HG03432 (cell line): ENCODE measurements at regions not wholly inside any gene's neighbourhood (a gene's known extent, or its start where the extent isn't known, plus 50 kb on each side); places are given as distances from the start of the nearest gene placed in this dataset.
"Not testable (repeated sequence)": the region's sequence is repeated elsewhere in the genome, so short reads cannot be mapped to it uniquely, and the experiment has no call there.

Experiments
- ATAC-seq: cut with Tn5 transposase; IDR thresholded peaks from one replicate; pipeline ENCODE4 v1.9.1; 2021; ENCODE audit warnings: mild to moderate bottlenecking, moderate library complexity; ENCODE audit not compliant: unreplicated experiment

DNA sequence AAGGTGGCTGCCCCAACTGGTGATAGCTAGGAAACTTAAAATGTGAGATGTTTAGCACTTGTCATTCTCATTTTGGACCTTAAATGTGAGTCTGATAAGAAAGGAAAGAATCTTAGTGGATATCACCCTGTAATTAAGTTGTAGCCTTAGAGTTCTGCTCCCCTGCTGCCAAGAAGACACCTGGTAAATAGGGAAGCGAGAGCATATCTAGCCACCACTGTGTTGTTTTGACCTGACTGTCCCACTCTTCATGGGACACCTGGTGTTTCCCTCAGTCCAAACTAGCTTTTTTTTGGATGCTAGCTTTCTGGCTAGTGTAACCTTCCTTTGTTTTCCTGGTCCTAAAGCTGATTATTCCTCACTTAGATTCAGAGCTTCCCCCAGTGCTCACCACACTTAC, 357.6 kb downstream of the RAD51AP2 start:
- ATAC-seq = peak; percentile 98

DNA sequence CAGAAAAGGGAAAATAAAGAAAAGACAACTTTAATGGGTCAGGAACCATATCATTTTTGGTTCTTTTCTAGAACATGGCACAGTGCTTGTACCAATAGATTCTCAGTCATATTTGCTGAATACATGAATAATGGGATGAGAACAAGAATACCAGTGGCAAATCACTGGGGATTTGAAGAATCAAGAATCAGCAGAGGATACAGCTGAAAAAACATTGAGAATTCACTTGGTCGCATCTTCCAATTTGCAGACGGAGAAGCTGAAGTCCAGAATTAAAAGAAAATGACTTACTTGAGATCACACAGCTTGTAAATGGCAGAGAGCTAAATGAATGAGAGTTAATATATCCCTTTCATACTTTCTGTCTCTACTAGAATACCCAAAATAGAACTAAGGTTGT, 362.2 kb downstream of the RAD51AP2 start:
- no peak for ATAC-seq

DNA sequence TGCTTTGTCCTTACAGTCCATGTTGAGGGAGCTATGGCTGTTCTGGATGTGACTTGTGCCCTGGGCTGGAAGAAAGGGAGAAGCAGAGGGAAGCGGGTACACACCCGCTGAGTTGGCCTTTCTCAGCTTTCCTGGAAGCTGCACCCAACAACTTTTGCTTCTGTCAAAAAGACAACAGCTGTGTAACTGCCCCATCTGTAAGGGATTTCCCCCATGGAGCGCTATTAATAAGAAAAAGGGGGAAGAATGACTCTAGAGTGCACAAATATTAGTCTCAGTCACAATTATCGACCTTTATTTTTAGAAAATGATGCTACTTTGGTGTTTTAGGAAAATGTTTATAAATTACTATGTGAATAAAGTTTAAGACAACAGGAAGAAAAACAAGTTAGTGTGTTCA, 368.3 kb downstream of the RAD51AP2 start:
- ATAC-seq = no peak

DNA sequence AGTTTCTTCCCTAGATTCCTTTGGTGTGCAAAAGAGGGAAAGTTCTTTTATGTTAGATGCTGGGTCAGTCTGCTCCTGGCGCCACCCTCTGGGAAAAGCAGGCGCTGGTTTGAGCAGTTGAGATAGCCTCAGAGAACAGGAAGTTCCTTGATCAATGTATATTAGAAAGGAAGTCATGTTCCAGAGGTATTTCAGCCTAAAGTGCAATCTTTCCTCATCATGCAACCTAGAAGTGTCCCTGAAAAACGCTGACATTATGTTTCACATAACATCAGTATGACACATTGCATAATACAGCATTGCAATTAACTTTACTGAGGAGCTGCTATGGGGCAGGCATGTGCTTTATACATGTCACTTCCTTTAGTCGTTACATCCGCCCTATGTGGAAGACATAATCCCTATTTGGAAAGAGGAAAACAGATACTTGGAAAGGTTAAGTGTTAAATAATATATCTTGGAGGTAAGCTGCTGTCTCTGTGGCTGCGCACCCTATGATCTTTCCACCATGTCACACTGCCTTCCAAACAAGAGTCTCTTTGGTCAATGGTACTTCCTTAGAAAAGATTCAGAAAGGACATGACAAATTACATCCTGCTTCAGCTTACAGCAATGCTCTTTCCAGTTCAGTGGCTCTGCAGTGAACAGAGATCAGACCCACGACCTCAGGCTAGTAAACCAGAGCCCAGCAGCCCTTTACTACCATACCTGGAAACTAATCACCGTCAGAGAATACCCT, 369.7 kb downstream of the RAD51AP2 start:
- peak; percentile 52 for ATAC-seq

DNA sequence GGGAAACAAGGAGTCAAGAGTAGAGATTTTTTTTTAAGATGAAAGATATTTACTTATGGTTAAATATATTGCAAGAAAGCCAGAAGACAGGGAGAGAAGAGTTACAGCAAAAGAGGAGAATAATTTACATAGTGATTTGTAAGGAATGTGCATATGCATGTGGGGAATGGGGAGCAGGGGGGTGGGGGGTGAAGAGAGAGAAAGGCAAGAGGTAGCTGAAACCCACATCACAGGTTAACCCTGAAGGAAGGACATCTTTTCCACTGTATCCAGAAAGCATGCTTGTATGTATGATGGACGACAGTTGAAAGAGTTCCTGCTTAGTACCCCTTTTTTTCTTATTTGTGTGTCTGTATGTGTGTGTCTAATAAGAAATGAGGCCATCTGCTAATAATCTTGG, 371.9 kb downstream of the RAD51AP2 start:
- ATAC-seq = no peak

DNA sequence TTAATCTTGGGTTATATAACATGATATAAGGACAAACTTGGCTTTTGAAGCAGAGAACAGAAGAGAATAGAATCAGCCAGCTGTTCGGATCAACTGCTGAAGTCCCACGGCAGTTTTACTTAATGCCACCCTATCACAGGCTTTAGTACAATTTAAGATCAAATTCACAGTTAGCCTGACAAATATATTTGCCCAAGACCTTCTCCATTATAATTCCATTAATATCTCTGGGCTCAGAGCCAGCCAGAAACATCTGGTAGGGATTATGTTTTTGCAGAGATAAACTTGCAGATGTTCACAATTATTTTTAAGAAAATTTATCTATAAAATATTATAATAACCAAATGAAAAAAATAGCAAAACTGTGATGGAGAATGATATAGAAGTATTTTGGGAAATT, 381.4 kb downstream of the RAD51AP2 start:
- no peak for ATAC-seq

DNA sequence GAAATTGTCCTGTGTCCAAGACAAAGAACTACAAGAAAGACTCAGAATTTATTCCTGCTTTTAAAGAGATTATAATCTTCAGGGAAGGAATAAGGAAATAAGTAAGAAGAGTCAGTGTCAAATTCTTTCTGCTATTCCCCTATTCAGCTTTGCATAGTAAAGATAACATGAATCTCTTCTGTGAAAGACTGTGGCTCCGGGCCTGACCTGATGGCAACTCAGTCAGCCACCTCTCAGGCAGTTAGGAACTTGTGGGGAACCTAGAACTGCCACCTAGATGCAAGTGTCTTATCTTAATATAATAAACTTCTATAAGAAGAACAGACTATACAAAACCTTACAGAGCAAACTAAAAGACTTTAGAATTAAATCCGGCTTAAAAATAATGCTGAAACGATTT, 382.0 kb downstream of the RAD51AP2 start:
- no peak for ATAC-seq

DNA sequence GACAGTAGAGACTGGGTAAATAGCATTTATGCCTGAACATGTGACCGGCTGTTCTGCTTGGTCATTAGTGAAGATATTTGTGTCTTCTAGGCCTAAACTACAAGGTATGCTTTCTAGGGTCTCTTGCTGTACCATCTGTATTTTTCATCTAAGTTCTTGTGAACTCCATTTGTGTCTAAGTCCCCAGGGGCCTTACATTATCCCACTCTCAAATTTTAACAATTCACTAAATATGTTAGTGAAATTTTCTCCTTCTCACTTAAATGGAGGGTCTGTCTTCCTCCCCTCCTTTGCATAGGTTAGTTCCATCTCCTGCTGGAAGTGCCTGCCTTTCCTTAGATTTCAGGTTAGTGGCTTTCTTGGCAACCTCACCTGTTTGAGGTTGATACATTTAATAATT, 382.6 kb downstream of the RAD51AP2 start:
- ATAC-seq = no peak

DNA sequence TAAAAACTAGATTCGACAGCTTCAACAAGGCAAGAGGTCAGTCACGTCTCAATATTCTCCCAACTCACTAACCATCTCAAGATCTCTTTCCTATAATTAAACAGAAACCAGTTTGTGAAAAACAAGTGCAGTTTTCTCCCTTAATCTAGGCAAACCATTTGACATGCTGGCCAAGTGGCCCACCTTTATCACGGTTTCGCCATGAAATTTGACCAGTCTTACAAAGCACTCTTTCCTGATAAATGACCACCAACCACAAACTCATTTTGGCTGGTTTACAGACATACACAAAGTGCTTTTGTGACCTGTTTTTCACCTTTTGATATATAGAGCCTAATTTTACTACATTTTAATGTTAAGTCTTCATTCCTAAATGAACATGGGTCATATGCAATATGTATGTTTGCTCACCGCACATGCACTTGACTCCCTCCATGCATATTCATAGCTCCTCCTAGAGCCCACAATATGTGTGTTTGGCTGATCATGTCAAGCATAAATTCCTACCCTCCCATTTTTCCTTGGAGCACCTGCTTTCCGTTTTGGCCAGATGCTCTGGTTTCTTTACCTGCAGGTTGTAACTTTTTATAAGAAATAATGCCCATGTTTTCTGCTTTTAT, 385.1 kb downstream of the RAD51AP2 start:
- ATAC-seq = no peak

DNA sequence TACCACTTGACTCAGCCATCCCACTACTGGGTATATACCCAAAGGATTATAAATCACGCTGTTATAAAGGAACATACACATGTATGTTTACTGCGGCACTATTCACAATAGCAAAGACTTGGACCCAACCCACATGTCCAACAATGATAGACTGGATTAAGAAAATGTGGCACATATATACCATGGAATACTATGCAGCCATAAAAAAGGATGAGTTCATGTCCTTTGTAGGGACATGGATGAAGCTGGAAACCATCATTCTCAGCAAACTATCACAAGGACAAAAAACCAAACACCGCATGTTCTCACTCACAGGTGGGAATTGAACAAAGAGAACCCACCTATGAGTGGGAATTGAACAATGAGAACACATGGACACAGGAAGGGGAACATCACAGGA, 387.6 kb downstream of the RAD51AP2 start:
- not testable (repeated sequence) for ATAC-seq

DNA sequence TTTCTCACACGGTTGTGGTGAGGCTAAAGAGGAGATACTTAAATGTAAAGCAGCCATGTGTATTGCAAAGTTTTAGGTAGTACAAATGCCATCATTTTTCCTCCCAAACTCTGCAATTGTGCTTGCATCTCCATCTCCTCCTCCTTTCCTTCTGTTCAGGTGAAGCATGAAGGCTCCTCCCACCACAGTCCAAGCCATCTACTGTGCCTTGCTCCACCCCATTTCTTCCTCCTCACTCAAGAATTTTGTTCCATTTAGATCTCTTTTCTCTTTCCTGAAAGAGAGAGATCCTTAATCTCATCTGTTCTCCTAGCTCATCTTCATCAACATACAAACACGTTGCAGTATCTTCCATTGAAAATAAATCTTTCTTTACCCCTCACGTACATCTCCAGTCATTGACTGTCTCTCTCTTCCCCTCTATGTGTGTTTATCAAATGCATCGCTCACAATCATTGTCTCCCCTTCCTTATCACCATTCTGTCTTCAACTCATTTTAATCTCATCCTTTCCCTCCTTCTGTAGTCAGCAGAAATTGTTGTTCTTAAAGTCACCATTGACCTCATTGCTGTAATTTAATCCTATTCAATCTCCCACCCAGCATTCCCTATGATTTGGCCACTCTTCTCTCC, 392.1 kb downstream of the RAD51AP2 start:
- no peak for ATAC-seq

DNA sequence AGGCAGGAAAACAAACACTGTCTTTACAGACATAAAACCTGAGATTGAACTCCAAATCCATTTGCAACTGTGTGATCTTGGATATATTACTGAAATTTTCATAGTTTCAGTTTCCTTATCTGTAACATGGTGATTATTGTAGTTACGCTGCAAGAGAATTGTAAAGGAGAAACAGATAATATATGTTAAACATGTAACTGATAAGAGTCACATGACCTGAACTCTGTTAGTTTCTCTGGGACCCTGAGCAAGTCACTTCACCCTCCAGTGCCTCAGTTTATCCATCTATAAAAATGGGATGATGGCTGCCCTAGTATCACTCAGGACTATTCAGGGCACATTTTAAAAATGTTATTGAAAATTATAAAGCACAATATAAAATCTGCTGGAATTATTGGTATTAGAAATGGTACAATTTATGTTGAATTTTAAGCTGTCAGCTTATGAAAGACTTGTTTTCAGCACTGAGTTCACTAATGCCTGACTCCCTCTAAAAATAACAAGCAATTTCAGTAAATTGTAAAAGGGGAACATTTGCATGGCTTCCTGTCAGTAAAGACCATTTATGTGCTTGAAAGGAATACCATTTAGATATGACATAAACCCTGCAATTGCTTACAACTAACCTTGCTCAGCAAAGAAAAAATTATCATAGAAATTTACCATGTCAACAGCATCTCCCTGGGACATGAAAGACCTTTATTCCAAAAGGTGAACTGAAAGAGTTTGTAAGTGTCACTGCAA, 393.5 kb downstream of the RAD51AP2 start:
- ATAC-seq = no peak

DNA sequence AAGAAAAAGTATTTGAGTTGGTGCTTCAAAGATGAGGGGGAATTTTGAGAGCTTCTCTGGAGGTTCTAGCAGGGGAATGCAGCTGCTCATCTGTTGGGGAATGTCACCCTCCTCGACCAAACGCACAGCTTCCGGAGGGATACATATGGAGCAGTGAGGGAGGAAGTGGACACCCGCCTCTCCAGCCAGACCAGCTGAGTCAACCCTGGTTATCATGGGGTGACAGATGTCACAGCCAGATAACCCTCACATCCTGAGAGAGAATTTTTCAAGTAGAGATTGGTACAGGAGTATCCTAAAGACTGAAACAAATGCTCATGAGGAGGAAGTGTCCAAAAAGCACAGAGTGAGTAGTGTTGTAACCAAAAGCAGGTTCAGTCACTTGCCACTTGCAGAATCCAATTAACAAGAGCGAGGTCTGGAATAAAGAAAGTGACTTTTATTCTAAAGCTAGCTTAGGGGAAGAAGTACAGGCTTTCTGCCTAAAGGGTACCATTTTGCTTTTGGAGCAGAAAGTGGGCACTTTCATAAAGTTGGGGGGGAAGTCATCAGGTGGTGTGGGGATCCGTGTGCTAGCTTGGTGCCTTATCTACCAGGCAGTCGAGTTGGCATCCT, 395.2 kb downstream of the RAD51AP2 start:
- no peak for ATAC-seq

DNA sequence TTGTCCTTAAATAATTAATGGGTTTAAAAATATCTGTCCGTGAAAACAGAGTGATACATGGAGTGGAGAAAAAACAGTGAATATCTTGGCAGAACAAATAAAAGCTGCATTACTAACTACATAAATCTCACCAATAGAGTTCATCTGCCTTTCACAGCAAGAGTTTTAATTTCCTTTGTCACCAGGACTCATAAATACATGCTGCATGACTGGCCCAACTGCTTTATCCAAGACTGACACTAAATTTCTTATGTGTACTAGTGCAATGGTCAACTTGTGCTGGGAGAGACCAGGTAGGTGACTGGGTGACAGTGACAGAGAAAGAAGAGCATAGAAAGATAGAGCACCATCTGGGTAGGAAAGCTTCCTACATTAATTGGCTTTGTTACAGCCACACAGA, 402.8 kb downstream of the RAD51AP2 start:
- no peak for ATAC-seq

DNA sequence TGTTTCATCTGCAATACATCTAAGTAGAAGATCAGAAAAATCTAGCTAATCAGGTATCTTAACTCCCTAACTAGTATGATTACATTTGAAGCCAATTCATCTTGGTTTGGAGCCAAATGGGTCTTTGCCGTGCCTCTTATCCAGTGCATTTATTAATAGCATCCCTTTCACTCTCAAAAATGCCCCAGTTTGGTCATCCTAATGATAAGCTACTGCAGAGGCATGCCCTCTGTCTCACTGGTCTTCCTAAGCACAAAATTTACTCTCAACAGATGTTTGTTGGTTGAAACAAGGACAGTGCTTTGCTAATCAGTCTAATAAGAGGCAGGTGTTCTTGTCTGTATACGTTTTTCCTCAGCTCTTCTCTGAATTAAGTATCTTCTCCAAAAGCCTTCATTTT, 403.2 kb downstream of the RAD51AP2 start:
- no peak for ATAC-seq

DNA sequence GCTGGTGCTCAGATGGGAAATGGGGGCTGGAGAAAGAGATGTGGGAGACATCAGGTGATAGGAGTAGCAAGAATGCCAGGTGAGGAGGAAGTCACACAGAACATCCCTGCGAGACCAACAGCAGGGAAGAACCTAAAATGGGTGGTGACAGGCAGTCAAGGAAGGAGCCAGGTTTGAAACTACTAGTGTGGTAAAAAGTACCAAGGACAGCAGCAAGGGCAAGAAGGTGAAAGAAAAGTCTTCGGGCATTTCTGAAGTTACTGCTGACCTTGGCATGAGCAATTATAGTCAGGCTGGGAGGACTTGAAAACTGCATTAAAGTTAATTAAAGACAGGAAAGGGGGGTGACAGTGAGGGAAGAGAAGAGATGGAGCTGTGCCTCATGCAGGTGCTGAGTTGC, 410.4 kb downstream of the RAD51AP2 start:
- no peak for ATAC-seq

DNA sequence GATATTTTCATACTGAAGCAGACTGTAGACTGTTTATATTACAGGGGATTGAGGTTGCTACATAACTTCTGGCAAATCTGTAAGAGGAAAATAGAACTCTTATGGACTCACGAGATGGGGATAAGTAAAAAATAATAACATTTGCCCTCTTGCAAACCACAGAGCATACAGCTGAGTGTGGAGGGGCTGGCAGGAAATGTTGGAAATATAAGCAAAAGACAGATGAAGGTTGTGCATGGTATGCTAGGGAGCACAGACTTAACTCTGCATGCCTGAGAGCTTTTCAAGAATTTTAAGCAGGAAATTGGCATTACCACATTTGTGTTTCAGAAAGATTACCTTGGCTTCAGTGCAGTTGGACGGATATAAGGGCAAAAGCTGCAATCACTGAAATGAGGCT, 411.1 kb downstream of the RAD51AP2 start:
- no peak for ATAC-seq

DNA sequence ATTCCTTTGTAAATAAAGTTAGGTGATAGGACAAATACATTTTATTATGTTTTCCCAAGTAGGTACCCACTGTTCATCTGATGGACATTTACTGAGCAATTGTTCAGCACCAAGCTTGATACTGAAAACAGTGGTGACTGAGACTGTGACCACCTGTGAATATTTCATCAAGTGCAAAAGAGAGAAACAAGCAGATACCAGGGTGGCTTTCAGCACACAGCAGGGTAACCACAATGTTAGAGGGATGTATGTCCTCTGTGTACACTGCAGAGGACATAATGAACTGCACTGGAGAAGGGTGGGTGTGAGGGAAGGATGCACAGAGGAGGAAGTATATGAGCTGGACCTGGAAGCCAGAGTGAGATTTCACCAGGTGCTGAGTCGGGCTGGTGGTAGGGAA, 411.8 kb downstream of the RAD51AP2 start:
- ATAC-seq = no peak

DNA sequence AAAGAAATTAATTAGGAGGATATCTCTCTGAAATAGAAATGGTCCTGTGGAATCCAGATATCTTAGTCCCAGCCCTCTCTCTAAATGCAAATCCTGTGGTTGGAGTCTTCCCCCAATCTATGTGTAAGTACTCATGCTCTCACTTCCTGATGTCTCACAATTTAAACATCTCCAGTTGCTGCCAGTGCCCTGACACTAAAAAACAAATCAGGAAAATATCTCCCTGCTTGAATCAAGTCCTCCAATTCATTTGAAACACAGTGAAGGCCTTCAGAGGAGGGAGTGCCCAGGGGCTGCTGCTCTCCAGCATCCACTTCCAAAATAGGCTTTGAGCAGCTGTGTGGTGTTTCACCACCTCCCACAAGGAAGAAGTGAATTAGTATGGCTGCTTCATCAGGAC, 413.8 kb downstream of the RAD51AP2 start:
- peak; percentile 85 for ATAC-seq

DNA sequence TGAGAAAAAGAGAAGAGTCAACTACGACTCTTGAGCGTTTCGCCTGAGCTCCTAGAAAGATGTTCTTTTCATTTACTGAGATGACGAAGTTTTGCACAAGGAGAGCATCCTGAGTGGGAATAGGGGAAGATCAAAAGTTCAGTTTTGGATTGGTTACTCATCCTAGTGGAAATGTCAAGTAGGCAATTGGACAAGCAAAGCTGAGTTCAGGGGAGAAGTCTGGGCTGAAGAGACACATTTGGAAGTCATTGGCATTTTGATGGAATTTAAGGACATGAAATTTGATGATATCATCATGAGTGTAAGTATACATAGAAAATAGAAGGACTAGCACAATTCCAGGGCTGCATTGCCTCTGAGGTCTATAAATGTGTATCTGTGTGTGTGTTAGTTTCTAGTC, 416.6 kb downstream of the RAD51AP2 start:
- ATAC-seq = no peak

DNA sequence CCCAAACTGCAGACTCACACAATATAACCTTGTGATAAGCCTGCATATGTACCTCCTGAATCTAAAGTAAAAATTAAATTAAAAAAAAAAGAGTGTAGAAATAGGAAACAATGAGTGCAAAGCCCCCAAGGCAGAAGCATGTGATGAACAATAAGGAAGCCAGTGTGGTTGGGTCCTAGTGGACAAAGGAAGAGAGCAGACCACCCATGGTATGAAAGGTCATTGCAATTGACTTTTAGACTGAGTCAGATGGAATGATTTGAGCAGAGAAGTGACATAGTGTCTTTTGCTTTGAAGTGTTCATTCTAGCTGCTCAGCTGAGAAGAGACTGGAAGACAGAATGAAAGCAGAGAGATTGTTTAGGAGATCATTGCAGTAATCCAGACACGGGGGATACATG, 417.1 kb downstream of the RAD51AP2 start:
- ATAC-seq = no peak
